ENCODE measurements at regions not wholly inside any gene's neighbourhood (a gene's known extent, or its start where the extent isn't known, plus 50 kb on each side); places are given as distances from the start of the nearest gene placed in this dataset.

DNA sequence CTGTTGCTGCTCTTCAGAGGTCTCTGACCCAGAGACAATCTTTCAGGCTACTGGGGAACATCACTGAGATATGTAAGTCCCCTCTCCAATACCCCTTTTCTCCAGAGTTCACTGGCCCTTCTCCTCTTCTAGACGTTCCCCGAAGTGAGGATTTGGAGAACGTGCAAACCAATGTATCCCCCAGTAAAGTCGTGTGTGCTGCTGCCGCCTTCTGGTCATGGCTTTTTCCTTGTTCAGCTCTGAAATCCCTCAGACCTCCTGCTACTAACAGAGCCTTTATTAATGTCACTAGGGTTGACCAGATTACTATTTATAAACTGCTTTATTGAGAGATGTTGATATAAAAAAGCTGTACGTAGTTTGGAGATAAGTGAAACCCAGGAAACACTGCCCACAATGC lies 1028.6 kb downstream of the CDH9 start:
- WGBS, 2 donors = 16 to 18% methylated on average over 6 of the region's 6 CpGs
- Histone ChIP-seq H3K27me3 (no peaks in the 10 kb centered on the region), H3K9me3 (peaks cover 0 to 2% (median 0%) of the 10 kb centered on the region in 11 donors), H3K4me1 (no peaks in the 10 kb centered on the region), H3K27ac (no peak overlapping the region), H3K36me3 (no peaks in the 10 kb centered on the region), H3K4me3 (no peak overlapping the region)
- intact Hi-C loops (cut with DNase I) = loop anchor here in 1 of 10 donors (5.0 kb wide), 1 partner anchor 628 kb away; no protein-coding TSS in a partner anchor
- TF ChIP-seq, protein P1, sequence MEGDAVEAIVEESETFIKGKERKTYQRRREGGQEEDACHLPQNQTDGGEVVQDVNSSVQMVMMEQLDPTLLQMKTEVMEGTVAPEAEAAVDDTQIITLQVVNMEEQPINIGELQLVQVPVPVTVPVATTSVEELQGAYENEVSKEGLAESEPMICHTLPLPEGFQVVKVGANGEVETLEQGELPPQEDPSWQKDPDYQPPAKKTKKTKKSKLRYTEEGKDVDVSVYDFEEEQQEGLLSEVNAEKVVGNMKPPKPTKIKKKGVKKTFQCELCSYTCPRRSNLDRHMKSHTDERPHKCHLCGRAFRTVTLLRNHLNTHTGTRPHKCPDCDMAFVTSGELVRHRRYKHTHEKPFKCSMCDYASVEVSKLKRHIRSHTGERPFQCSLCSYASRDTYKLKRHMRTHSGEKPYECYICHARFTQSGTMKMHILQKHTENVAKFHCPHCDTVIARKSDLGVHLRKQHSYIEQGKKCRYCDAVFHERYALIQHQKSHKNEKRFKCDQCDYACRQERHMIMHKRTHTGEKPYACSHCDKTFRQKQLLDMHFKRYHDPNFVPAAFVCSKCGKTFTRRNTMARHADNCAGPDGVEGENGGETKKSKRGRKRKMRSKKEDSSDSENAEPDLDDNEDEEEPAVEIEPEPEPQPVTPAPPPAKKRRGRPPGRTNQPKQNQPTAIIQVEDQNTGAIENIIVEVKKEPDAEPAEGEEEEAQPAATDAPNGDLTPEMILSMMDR (IDR thresholded peaks at IDR 0.05) = peak in 1 of 9 donors; percentile 13
- ATAC-seq (no peak), DNase-seq (no peak)

DNA sequence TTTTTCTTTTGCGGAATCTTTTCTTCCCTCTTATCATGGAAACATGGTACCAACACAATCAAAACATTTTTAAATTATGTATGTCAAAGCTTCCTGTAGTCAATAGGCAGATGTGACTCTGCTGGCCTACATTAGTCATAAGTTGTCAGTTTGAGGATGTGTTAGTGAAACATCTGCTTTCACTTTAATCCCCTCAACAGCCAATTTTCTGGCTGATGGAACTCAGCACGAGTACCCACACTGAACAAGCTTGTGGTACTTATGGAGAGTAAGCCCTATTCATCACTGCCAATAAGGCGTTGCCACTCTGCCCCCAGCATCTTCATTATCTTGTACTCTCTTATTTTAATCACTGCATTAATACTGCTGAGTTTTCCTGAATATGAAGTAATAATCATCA lies 1034.4 kb downstream of the CDH9 start:
- intact Hi-C loops (cut with DNase I) = no loop called here
- H3K27me3 ChIP-seq = no peaks in the 10 kb centered on the region

DNA sequence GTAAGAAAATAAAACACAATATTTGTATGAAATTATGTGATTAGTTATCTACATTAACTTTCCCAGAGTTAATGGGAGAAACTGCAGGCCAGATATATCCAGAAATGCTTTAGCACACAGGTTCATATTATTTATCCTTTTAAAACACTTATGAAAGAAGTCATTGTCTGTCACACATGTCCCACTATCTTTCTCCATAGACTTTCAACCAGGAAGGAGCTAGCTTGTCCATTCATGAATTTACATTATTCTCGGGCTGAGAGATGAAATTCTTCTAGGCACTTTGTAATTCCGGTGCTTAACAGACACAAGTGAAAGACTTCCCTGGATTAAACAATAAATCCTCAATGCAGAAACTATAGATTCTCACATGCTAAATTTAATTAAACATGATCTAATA lies 1043.2 kb downstream of the CDH9 start:
- intact Hi-C loops (cut with DNase I) = no loop called here
- DNase-seq (no peak), ATAC-seq (no peak)
- H3K36me3 ChIP-seq = no peaks in the 10 kb centered on the region
- no peaks in the 10 kb centered on the region for H3K27me3 ChIP-seq
- H3K4me1 ChIP-seq = no peaks in the 10 kb centered on the region
- TF ChIP-seq, protein P1 (IDR thresholded peaks at IDR 0.05) = no peak
- peaks cover 0 to 21% (median 0%) of the 10 kb centered on the region in 11 donors for H3K9me3 ChIP-seq
- no peak overlapping the region for H3K4me3 ChIP-seq
- H3K27ac ChIP-seq = no peak overlapping the region
- WGBS, 2 donors = 74% methylated on average over 2 of the region's 2 CpGs

More for the DNA sequence above, 1034.4 kb downstream of the CDH9 start:
- Histone ChIP-seq H3K27ac (no peak overlapping the region), H3K4me3 (no peak overlapping the region), H3K4me1 (no peaks in the 10 kb centered on the region), H3K36me3 (no peaks in the 10 kb centered on the region), H3K9me3 (peaks cover 0 to 14% (median 0%) of the 10 kb centered on the region in 11 donors)
- no peak for DNase-seq
- ATAC-seq = no peak
- TF ChIP-seq, protein P1 (IDR thresholded peaks at IDR 0.05) = no peak
- WGBS, 2 donors = 59 to 60% methylated on average over 3 of the region's 3 CpGs

DNA sequence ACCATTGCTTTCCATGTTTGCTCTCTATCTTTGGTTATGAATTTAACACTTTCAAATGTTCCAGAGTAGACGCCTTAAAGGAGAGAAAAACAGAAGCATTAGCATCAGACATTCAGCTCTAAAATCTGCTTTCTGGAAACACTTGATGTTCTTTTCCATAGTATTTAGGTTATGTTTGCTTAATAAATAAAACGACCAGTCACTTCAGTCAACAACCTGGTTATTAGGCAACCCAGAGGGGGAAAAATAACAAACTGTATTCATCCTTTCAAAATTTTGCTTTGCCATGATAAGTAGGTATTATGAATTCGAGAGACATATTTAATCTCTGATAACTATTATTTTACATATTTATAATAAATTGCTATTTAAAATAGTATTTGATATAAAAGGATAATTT lies 1044.7 kb downstream of the CDH9 start:
- H3K4me3 ChIP-seq = no peak overlapping the region
- no peak for ATAC-seq
- WGBS, 2 donors = 60 to 64% methylated on average over 3 of the region's 3 CpGs

More for the DNA sequence above, 1044.7 kb downstream of the CDH9 start:
- TF ChIP-seq, protein P1 (IDR thresholded peaks at IDR 0.05) = no peak
- H3K9me3 ChIP-seq = peaks cover 0 to 16% (median 0%) of the 10 kb centered on the region in 11 donors
- DNase-seq = no peak
- no peak overlapping the region for H3K27ac ChIP-seq
- intact Hi-C loops (cut with DNase I) = no loop called here
- H3K36me3 ChIP-seq = no peaks in the 10 kb centered on the region
- no peaks in the 10 kb centered on the region for H3K27me3 ChIP-seq
- H3K4me1 ChIP-seq = no peaks in the 10 kb centered on the region
